Activated CD8-positive, alpha-beta memory T cell treated with anti-CD3 and anti-CD28 coated beads, Interleukin-2, amount 50 U/mL, for 48 hours (primary cell): ENCODE measurements at regions not wholly inside any gene's neighbourhood (a gene's known extent, or its start where the extent isn't known, plus 50 kb on each side); places are given as distances from the start of the nearest gene placed in this dataset.

ENCODE experiments used
- DNase-seq: peaks from one replicate; pipeline ENCODE4 v3.0.0-alpha.2; 2020

DNA sequence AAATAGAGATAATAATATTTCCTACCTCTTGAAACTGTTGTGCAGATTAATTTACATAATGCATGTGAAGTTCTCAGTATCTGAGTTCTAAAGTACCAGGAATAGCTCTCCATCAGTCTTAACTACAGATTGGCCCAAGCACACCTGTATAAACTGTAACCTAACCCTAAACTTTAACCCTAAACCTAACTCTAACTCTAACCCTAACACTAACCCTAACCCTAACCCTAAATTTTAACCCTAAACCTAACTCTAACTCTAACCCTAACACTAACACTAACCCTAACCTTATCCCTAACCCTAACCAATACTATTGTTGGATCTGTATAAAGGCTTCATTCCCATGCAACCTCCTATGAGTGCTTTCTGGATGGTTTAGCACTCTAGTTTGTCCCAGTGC is 1445.9 kb upstream of the TENM4 start:
- DNase-seq, result no peak

DNA sequence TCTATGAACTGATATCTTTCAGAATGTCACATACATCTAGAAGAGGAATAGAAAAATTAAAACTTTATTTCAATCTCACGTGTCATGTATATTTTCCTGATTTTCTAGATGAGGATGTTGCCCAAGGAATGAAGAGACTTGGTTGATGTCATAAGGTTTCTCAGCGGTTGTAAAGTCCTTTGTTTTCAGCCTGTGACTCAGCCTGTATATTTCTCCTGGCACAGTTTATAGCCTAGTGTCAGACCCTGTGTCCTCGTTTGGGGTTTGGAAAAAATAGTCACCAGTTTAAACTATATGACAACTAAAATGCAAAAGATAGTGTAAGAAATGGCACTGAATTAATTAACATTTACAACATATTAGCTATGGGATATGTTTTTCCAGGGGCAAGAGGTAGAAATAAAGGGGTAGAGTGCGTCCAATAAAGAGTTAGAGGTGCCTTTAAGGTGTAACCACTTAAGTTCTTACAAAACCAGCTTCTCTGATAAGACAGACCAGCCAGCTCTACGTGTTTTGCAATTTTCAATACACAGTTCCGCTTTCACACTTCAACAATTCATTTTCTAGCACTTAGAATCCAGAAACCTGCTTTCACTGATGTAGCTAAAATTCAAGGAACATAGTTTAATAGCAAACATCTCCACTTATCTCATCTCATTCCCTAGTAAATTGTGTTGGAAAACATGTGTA is 1432.6 kb upstream of the TENM4 start:
- DNase-seq, result no peak

DNA sequence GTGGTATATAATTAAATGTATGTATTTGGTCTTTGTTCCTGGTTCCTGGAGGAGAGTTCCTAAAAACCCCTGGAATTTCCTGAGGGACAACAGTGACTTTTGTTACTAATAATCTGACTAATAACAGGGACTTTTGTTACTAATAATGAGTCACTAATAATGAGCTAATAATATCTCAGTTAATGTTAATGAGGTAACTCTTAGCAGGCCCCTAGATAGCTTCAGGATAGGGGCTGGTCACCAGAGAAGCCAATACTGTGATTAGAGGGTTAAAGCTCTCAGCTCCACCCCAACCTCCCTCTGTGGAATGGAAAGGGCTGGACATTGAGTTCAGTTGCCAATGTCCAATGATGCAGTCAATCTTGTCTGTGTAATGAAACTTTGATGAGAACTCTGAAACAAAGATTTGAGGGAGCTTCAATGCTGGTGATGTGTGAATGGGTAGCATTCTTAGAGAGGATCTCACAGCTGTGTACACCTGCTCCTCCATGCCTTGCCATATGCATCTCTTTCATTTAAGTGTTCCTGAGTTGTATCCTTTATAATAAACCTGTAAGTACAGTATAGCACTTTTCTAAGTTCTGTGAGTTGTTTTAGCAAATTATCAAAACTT is 1431.4 kb upstream of the TENM4 start:
- DNase-seq, result no peak

DNA sequence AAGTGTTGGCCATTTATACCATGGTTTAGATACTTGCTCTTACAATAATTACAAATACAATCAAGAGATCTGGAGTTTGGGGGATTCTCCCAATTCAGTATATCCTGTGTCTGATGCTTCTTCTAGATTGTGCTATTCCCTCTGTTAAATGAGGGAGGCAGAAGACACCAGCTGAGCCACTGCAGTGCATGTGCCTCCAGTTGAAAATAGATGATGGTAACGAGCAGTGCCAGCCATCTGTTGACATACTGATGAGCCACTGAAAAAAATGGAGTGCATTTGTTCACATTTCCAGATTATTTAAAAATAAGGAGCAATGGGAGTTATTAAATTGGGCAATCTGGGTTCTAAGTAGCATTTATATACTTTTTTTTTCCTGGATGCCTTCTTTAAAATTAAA is 1428.0 kb upstream of the TENM4 start:
- DNase-seq, result no peak

DNA sequence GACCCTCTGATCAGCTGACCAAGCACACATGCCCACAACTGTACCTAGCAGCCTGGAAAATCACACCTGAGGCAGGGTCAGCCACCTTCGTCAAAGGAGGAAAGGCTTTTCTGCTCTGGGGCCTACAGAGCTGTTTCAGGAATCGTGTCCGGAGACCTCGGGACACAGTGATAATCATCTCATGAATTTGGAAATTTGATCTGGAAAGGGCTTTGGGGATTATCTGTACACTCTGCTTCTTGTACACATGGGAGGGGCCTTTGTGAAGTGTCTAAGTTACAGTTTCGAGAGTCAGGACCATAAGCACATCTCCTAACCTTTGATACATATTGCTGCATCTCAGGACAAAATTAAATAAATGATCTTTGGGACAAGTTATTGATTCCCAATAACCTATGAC is 1421.2 kb upstream of the TENM4 start:
- no peak for DNase-seq

DNA sequence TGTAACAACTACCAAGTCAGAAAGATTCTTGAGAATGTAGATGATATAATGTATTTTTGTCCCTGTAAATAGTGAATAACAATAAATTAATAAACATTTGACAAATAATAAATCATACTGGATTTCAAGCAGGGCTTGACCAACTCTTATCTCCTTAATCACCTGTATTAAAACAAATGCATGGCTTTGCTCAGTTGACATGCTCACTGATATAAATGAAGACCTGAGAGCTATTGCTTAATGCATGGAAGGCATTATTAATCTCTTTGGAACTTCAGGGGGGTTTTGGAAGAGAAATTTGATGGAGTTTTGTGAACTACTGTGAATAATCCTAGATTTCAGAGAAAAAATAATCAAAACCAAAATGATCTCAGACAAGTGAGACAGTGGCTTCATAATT is 1420.4 kb upstream of the TENM4 start:
- DNase-seq, result no peak

DNA sequence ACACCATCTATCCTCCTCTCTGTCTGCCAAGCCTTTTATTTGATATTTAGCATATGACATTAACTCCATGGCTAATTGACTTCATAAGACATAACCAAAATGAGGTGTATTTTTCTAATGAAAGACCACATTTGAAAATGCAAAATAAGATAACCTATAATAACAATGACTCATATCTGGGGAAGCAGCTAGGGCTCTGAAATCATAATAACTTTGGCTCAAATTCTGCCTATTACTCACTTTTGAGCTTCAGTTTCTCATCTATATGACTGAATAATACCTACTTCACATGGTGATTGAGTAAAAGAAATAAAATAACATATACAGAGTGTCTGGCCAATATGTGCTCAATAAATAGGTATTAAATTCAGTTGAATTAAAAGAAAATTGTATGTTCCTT is 1419.8 kb upstream of the TENM4 start:
- DNase-seq, result no peak

DNA sequence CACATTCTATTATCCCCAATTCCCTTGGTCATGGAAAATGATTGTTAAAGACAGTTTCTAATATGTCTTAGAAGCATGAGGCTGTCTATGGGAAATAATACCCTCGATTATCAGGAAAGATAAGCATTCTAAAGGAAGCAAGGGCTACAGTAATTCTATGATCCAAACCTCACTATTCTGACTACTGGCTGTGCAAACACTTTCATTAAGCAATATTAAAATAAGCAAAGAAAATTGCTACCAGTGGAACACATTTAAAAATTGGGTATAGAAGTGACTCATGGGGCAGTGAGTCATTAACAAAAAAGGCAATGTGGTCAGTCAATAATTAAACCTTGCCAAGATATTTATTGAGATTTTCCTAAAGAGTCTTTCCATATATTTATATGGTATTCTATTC is 1415.2 kb upstream of the TENM4 start:
- no peak for DNase-seq

DNA sequence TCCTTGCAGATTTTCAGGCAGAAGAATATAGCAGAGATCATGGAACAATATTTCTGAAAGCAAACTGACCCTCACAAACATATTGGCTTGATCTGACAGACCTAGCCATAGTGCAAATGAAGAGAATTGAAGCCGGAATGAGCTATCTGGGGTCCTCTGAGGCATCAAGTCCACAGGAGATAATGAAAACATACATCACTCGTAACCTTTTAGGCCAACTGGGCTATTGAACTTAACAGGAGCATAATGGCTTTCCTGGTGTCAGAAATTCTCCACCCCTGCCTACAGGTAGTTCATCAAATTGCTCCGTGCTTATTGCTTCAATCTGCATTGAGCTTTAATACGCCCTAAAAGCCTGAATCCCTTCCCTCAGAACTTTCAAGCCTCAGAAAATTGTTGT is 1414.6 kb upstream of the TENM4 start:
- no peak for DNase-seq

DNA sequence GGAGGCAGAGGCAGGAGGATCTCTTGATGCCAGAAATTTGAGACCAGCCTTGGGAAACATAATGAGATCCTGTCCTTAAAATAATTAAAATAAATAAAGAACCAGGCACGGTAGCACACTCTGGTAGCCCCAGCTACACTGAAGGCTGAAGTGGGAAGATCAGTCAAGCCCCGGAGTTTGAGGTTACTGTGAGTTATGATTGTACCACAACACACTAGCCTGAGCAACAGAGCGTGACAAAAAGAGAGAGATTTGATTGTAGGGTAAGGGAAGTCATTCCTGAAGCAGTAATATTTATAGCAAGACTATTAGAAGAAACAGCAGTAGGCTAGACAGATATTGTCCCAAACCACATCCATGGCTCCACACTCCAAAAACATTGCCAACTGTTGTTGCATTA is 1408.4 kb upstream of the TENM4 start:
- no peak for DNase-seq

DNA sequence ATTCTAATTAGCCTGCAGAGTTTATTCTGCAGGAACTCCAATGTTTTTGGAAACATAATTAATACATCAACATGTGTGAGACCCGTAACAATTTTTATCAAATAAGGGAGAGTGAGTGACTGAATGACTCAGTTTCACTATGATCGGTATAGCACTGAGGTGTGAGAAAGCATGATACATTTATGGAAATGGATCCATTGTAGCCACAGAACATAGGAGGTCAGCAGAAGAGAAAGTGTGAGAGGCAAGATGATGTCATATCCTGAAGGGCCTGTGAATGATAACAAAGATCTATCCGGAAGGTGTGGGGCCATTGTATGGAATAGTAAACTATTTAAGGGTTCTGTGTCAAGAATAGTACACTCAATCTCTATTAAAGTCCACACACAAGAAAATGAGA is 1406.1 kb upstream of the TENM4 start:
- DNase-seq, result no peak

DNA sequence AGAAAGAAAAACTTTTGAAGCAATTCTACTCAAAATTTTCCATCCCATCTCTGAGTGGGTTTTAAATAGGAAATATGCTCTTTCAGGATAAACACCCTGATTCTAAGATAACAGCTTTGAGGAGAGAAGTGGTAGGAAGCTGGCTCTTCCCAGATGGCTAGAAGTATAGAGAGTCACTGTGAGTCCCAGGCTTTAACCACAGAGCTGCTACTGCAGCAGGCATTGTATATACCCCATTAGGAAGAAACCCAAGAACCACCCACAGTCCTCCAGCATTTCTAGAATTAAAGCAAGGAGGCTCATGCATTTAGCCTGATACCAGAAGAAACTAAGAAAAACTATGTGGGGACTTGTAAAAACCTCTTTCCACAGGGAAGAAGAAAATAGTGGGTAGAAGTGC is 1405.6 kb upstream of the TENM4 start:
- no peak for DNase-seq

DNA sequence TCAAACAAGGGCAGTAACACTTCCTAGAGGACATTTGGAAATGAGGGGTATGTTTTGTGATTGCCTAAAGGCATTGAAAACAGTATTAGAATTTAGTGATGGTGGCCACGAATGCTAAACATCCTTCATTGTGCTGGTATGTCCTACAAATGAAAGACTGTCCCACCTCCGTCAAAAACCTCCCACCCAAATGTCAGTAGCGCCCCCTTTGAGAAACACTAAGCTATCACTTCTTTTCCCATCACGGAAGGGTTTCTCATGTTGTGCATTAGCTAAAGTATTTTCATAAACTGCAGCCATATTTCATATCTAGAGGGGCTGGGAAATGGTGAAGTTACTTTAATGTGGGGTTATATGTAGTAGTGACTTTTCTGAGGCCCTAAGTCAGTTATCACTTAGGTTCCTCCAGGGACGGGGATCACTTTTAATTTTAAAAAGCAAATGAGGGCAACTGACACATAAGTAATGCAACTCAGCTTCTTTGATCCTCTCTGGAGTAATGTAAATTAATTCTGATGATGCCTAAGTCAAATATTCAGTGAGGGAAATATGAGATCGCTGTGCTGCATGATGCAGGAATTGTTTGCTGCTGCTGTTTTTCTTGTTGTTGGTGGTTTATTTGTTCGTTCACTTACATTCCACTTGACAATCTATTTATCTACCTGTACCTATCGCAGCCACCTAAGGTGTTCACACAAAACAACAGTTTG is 1403.4 kb upstream of the TENM4 start:
- no peak for DNase-seq

DNA sequence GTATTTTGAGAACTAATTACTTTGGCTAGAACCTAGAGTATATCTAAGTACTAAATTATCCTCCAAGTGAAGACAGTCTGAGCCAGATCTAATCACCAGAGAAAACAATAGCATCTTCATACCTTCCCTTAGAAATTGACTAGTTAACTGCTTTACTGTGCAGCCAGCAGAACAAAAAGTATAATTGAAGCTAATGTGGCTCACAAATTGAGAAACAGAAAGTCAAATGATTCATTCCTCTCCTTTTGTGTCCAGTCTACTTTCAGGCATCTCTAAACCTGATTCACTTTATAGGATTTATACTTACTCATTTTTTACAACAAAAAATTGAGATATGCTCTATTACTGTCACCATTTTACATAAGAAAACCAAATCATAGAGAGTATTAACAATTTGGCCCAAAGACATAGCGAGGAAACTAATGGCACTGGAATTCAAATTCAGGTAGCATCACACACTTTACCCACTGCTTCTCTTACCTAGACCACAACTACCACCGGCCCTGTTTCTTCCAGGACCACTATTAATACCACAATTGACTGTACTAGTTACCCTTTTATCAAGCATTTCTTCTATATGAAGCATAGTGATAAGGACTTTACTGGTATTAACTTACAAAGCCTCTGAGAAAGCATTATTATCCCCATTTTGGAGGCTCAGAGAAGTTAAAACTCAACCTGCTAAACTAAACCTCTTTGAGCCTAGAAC is 1402.6 kb upstream of the TENM4 start:
- no peak for DNase-seq

DNA sequence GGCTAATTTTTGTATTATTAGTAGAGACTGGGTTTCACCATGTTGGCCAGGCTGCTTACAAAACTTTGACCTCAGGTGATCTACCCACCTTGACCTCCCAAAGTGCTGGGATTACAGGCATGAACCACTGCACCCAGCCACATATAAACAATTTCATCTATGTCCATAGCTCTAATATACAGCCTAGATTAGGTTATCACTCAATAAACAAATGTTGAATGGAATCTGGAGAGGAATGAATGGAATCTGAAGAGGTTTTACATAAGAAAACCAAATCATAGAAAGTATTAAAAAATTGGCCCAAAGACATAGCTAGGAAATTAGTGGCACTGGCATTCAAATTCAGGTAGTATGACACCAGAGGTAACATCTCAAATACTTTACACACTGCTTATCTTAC is 1401.4 kb upstream of the TENM4 start:
- no peak for DNase-seq

DNA sequence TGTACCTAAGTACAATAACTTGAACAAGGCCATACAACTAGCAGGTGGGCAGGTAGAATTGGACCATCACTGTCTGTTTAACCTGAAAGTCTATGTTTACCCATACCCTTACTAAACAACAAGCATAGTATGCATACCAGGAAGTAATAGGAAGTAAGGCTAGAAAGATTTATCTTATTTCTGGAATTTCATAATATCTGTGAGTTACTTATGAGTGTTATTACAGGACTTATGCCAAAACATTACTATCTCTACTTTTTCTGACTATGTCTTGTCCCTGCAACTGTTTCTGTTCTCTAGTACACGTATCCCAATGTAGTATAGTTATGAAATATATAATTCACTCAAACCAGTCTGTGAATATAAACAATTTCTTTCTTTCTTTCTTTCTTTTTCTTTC is 1400.8 kb upstream of the TENM4 start:
- DNase-seq, result no peak

DNA sequence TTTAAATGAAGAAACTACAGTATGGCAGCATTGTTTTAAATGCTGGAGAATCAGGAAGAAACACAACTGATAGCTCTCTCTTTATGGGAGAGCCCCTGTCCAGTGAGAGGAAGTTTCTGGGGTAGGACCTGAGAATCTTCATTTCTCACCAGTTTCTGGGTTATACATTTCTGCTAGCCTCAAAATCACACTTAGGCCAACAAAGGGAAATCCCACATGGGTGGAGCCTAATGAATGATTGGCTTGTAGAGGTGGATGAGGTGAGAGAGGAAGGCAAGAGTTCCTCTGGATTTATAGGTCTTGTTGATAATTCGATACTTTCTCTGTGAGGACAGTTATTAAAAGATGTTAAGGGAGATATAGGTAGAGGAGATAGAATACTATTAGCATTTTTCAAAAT is 1397.3 kb upstream of the TENM4 start:
- no peak for DNase-seq

DNA sequence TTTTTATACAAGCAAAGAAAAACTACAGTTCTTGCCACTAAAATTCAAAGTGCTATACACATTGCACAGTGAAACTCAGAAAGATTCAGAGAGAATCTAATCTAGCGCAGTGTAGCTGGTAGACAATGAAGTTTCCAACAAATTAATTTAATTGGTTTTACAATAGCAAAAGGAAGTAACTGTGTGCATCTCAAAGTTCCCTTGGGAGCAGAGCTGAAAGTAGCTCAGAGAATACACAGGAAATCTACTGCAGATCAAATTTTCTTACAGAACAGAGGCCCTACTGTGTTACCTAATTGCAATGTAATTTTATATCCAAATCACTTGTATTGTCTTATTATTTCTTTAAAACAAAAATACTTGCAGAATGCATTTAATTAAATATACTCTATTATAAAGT is 1396.2 kb upstream of the TENM4 start:
- no peak for DNase-seq

DNA sequence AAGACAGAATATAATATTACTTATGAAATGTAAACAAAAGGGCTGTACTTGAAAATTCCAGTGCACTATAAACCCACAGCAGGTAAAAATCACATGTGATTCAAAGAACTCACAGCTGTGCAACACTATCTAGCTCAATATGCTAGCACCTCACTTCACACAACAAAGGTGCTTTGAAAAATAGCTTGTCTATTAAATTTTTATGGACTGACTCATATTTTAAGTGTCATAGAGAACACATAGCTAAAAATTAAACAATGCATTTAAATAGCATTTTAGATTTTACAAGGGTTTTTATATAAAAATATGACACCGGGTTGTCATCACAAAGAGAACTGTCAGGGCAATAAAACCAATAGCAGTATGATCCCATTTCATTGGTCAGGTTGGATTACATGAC is 1390.5 kb upstream of the TENM4 start:
- DNase-seq, result no peak

DNA sequence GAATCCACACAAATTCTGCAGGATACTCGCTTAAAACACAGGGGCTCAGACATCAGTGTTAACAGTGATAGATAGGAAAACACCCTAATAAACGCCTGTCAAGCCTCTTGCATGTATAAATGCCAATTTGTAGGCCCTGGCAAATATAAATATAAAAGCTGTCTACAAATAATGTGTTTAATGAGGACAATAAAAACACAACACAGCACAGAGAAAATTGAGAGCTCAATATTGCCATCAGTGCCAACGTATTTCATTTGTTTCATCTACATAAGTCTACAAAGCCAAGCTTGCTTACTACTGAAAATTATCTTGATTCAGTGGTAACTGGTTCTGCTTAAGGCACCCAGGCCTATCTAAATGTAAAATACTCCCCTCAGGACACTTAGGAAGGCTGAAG is 1387.0 kb upstream of the TENM4 start:
- DNase-seq, result no peak

DNA sequence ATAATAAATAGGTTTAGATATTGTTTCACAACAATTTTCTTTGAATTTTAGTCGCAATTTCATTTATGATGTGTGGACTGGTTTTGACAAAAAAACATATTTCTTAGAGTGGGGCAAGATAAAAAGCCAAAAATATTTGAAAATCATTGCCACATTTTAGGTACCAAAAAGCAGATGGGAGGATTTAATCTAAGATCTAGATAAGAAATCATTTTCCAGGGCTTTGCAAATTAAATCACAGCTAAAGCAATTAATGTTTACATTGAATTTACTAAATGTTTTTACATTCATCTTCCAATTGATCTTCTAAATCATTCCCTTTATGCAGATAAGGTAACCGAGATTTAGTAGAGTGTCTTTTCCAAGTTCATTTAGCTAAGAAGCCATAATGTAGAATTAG is 1386.0 kb upstream of the TENM4 start:
- DNase-seq, result no peak

DNA sequence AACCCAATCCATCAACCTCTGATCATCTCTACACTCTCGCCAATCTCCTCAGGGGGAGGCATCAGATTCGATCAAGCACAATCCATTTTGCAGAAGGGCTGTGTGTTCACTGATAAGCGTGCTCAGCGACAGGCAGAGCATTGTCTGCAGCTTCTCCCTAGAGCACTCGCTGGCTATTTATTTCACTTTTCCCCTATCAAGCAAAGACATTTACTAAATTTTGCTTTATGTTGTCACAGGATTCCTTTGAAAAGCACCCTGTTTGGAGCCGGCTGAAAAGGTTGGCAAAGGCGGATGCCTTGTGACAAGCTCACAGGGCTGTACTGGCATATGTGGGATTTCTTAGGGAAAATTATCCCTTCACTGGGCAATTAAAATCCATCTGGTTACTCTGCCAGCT is 1381.5 kb upstream of the TENM4 start:
- no peak for DNase-seq

DNA sequence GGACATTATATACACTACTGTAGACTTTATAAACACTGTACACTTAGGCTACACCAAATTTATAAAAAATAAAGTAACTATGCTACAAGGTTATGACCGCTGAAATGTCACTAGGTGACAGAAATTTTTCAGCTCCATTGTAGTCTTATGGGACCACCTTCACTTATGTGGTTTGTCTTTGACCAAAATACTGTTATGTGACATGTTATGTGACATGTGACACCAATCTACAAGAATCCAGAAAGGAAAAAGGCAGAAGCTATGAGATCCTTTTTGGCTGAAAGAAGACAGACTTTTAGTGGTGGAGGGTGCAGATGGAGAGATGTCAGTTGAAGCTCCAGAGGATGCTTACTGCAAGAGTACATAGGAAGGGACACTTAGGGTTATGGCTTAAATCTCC is 1378.4 kb upstream of the TENM4 start:
- no peak for DNase-seq

DNA sequence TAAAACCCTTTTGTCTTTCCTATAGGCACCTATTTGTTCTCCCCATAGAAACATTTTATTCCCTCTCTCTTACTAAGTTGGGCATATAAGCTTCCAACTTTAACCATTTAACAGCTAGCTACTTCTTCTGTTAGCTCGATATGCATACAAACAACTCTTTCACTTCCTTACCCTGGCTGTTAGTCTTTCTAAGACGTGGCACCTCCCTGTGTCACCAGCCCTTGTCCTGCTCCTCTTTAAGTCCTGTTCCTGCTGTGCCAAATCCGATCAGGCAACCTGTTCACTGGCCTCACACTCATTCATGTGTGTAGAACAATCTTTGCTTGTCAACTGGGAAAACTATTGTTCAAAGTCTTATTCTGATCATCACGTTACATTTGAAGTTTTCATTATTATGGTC is 1376.1 kb upstream of the TENM4 start:
- DNase-seq, result no peak
